GM18499 (cell line): ENCODE measurements at regions not wholly inside any gene's neighbourhood (a gene's known extent, or its start where the extent isn't known, plus 50 kb on each side); places are given as distances from the start of the nearest gene placed in this dataset.

Source experiments
- ATAC-seq: cut with Tn5 transposase; IDR thresholded peaks from one replicate; pipeline ENCODE4 v1.9.1; 2021; ENCODE audit warnings: moderate number of reproducible peaks; ENCODE audit not compliant: insufficient read depth, unreplicated experiment

GRCh38 chr6:104525677-104526322, 333.9 kb downstream of the HACE1 start:
- ATAC-seq = peak; percentile 90

GRCh38 chr6:104522533-104522932, 337.2 kb downstream of the HACE1 start:
- no peak for ATAC-seq

GRCh38 chr6:104521176-104521575, 338.5 kb downstream of the HACE1 start:
- ATAC-seq = no peak

- no peak for ATAC-seq
These were observed 340.2 kb downstream of the HACE1 start for GRCh38 chr6:104519566-104519965.

GRCh38 chr6:104509355-104509754, 350.4 kb downstream of the HACE1 start:
- ATAC-seq = no peak

GRCh38 chr6:104506429-104506828, 353.3 kb downstream of the HACE1 start:
- ATAC-seq = no peak

- no peak for ATAC-seq
These were observed 353.9 kb downstream of the HACE1 start for GRCh38 chr6:104505838-104506237.

- no peak for ATAC-seq
These were observed 359.5 kb downstream of the HACE1 start for GRCh38 chr6:104500265-104500664.

GRCh38 chr6:104486035-104486434, 373.7 kb downstream of the HACE1 start:
- ATAC-seq = no peak

GRCh38 chr6:104484626-104485025, 375.1 kb downstream of the HACE1 start:
- ATAC-seq = no peak

GRCh38 chr6:104484191-104484590, 375.5 kb downstream of the HACE1 start:
- ATAC-seq = no peak

GRCh38 chr6:104483225-104483834, 376.4 kb downstream of the HACE1 start:
- ATAC-seq = no peak

- no peak for ATAC-seq
These were observed 382.1 kb downstream of the HACE1 start for GRCh38 chr6:104477569-104477968.

- no peak for ATAC-seq
These were observed 386.7 kb downstream of the HACE1 start for GRCh38 chr6:104473021-104473429.

- ATAC-seq = no peak
These were observed 387.5 kb downstream of the HACE1 start for GRCh38 chr6:104472021-104472901.

- ATAC-seq = no peak
These were observed 393.4 kb downstream of the HACE1 start for GRCh38 chr6:104466306-104466705.

GRCh38 chr6:104462811-104463599, 396.7 kb downstream of the HACE1 start:
- ATAC-seq = no peak

- ATAC-seq = no peak
These were observed 398.8 kb downstream of the HACE1 start for GRCh38 chr6:104460738-104461483.

- ATAC-seq = peak; percentile 86
These were observed 400.2 kb downstream of the HACE1 start for GRCh38 chr6:104459543-104459942.

- no peak for ATAC-seq
These were observed 409.8 kb downstream of the HACE1 start for GRCh38 chr6:104449918-104450317.
